Esophagus muscularis mucosa (tissue), 4 donors: ENCODE measurements at regions not wholly inside any gene's neighbourhood (a gene's known extent, or its start where the extent isn't known, plus 50 kb on each side); places are given as distances from the start of the nearest gene placed in this dataset.

Experiments used
- EP300 ChIP-seq: sonication (generic); formaldehyde crosslinking; IDR thresholded peaks from one replicate; pipeline ENCODE4 v1.6.1; 2017; ENCODE audit warnings: antibody characterized with exemption
- POLR2A ChIP-seq: fragments of 450-650 bp; IDR thresholded peaks from one replicate; pipeline ENCODE4 v1.6.1; 2017; ENCODE audit warnings: antibody characterized with exemption, moderate library complexity, mild to moderate bottlenecking, low read depth
- POLR2AphosphoS5 ChIP-seq, 2 donors: sonication (generic); formaldehyde crosslinking; IDR thresholded peaks; one replicate each; pipeline ENCODE4 v1.6.1; 2017; ENCODE audit warnings: antibody characterized with exemption in 2 of 2
- TF ChIP-seq, protein P1 (sequence below), 3 experiments: fragments of 200-600 bp in 2 of 3; fragments of 450-650 bp in 1 of 3; sonication (generic) in 2 of 3; IDR thresholded peaks; one replicate each; pipeline ENCODE4 v1.5.1; 2017 to 2019; ENCODE audit warnings: antibody characterized with exemption in 3 of 3, mild to moderate bottlenecking in 2 of 3, moderate library complexity in 1 of 3

DNA sequence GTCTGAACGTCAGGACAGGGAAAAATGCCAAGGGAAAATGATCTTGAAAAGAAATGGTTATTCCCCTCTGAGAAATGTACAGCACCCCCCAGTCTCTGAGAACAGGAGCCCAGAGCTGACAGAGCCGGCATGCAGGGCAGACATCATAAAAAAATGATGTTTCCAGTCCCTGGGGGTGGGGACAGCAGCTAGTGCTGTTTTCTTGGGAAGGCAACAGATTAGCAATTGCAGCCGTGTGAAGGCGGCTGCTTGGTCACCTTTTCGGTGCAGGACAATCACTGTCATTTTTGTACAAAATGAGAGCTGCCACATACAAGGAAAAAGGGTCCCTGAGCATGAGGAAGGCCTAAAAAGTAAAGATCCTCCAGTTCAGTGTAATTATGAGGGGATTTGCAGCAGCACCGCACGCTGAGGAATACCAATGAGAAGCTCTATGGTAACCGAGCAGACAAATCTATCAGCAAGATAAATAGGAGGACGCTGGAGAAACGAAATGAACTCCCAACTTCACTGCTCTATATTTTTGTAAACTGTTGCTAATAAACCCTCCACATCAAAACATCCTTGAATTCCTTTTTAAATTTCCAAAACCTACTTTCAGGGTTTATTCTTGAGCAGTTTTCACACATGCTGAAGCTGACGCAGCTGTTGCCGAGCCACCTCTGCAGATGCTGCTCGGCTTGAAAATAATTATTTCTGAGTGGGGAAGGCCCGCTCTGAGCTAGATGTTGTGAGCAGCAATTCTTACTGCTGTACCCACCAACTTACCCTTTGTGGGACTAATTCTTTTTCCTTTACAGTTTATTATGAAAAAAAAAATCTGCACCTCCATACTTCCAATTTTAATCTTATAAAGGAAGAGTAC, 98.2 kb upstream of the NEBL start:
- no peak for TF ChIP-seq POLR2A
- TF ChIP-seq POLR2AphosphoS5 (IDR thresholded peaks at IDR 0.05) = no peak
- TF ChIP-seq, protein P1, sequence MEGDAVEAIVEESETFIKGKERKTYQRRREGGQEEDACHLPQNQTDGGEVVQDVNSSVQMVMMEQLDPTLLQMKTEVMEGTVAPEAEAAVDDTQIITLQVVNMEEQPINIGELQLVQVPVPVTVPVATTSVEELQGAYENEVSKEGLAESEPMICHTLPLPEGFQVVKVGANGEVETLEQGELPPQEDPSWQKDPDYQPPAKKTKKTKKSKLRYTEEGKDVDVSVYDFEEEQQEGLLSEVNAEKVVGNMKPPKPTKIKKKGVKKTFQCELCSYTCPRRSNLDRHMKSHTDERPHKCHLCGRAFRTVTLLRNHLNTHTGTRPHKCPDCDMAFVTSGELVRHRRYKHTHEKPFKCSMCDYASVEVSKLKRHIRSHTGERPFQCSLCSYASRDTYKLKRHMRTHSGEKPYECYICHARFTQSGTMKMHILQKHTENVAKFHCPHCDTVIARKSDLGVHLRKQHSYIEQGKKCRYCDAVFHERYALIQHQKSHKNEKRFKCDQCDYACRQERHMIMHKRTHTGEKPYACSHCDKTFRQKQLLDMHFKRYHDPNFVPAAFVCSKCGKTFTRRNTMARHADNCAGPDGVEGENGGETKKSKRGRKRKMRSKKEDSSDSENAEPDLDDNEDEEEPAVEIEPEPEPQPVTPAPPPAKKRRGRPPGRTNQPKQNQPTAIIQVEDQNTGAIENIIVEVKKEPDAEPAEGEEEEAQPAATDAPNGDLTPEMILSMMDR (IDR thresholded peaks at IDR 0.05) = no peak
- no peak for TF ChIP-seq EP300
